Activated naive CD4-positive, alpha-beta T cell treated with anti-CD3 and anti-CD28 coated beads for 36 hours (primary cell): ENCODE measurements at regions not wholly inside any gene's neighbourhood (a gene's known extent, or its start where the extent isn't known, plus 50 kb on each side); places are given as distances from the start of the nearest gene placed in this dataset.
"Not testable (repeated sequence)": the region's sequence is repeated elsewhere in the genome, so short reads cannot be mapped to it uniquely, and the experiment has no call there.

Source experiments
- CTCF ChIA-PET: fragments of 350-600 bp; sonication (Branson Sonifier 250); formaldehyde crosslinking; loops from one replicate; lab custom pipeline; 2021; ENCODE audit warnings: antibody characterized with exemption; lab: Charles Lee
- DNase-seq: peaks from one replicate; pipeline ENCODE4 v3.0.0-alpha.2; 2020
- H3K27ac Mint-ChIP-seq: one replicate; pipeline ENCODE4 v1.8.0; 2021; ENCODE audit warnings: mild to moderate bottlenecking, mixed read lengths
- H3K27me3 Mint-ChIP-seq: one replicate; pipeline ENCODE4 v1.8.0; 2021; ENCODE audit warnings: low read depth, mixed read lengths
- H3K36me3 Mint-ChIP-seq: one replicate; pipeline ENCODE4 v1.8.0; 2021; ENCODE audit warnings: low read depth, mixed read lengths
- H3K4me1 Mint-ChIP-seq: one replicate; pipeline ENCODE4 v1.8.0; 2021; ENCODE audit warnings: low read depth, mixed read lengths
- H3K4me3 Mint-ChIP-seq: one replicate; pipeline ENCODE4 v1.8.0; 2021; ENCODE audit warnings: mild to moderate bottlenecking, moderate library complexity, mixed read lengths
- H3K9me3 Mint-ChIP-seq: one replicate; pipeline ENCODE4 v1.8.0; 2021; ENCODE audit warnings: mixed read lengths
- intact Hi-C: fragments of 100-400 bp; cut with micrococcal nuclease; formaldehyde crosslinking; loops from one replicate; pipeline ENCODE4 v1.15.1; 2023

GRCh38 chr9:27800159-27800558, 226.9 kb upstream of the C9orf72 start:
- Mint-ChIP-seq H3K27ac (no peak overlapping the region), H3K4me3 (no peak overlapping the region), H3K9me3 (no peaks in the 10 kb centered on the region), H3K4me1 (no peaks in the 10 kb centered on the region), H3K27me3 (peaks cover 10% of the 10 kb centered on the region), H3K36me3 (no peaks in the 10 kb centered on the region)
- intact Hi-C loops = no loop called here
- DNase-seq = no peak
- CTCF ChIA-PET = interaction anchor here (0.6 kb wide), 1 partner anchor 646 kb away, joined by 3 read pairs; no protein-coding TSS in a partner anchor

- no peaks in the 10 kb centered on the region for H3K9me3 Mint-ChIP-seq
- intact Hi-C loops = no loop called here
- H3K4me3 Mint-ChIP-seq = no peak overlapping the region
- H3K27me3 Mint-ChIP-seq = peaks cover 10% of the 10 kb centered on the region
- H3K4me1 Mint-ChIP-seq = no peaks in the 10 kb centered on the region
- CTCF ChIA-PET = interaction anchor here (0.6 kb wide), 2 partner anchors 645 to 1688 kb away, joined by 3 read pairs; no protein-coding TSS in a partner anchor
- no peak for DNase-seq
- no peaks in the 10 kb centered on the region for H3K36me3 Mint-ChIP-seq
- H3K27ac Mint-ChIP-seq = no peak overlapping the region
These were observed 227.6 kb upstream of the C9orf72 start for GRCh38 chr9:27800692-27801370.

GRCh38 chr9:27801545-27801944, 228.3 kb upstream of the C9orf72 start:
- H3K27me3 Mint-ChIP-seq = peaks cover 10% of the 10 kb centered on the region
- DNase-seq = no peak
- no peaks in the 10 kb centered on the region for H3K9me3 Mint-ChIP-seq
- H3K27ac Mint-ChIP-seq = no peak overlapping the region
- no peaks in the 10 kb centered on the region for H3K4me1 Mint-ChIP-seq
- no peaks in the 10 kb centered on the region for H3K36me3 Mint-ChIP-seq
- CTCF ChIA-PET = interaction anchor here (0.6 kb wide), 1 partner anchor 1687 kb away, joined by 3 read pairs; no protein-coding TSS in a partner anchor
- intact Hi-C loops = no loop called here
- H3K4me3 Mint-ChIP-seq = no peak overlapping the region

GRCh38 chr9:27802418-27802817, 229.1 kb upstream of the C9orf72 start:
- Mint-ChIP-seq H3K9me3 (no peaks in the 10 kb centered on the region), H3K27ac (no peak overlapping the region), H3K4me3 (no peak overlapping the region), H3K36me3 (no peaks in the 10 kb centered on the region), H3K27me3 (peaks cover 10% of the 10 kb centered on the region), H3K4me1 (no peaks in the 10 kb centered on the region)
- intact Hi-C loops = no loop called here
- no peak for DNase-seq
- CTCF ChIA-PET = no interaction called here

GRCh38 chr9:27808864-27809263, 235.6 kb upstream of the C9orf72 start:
- intact Hi-C loops = no loop called here
- no peaks in the 10 kb centered on the region for H3K36me3 Mint-ChIP-seq
- H3K9me3 Mint-ChIP-seq = no peaks in the 10 kb centered on the region
- CTCF ChIA-PET = no interaction called here
- no peak for DNase-seq
- no peak overlapping the region for H3K4me3 Mint-ChIP-seq
- H3K27ac Mint-ChIP-seq = no peak overlapping the region
- H3K27me3 Mint-ChIP-seq = no peaks in the 10 kb centered on the region
- H3K4me1 Mint-ChIP-seq = no peaks in the 10 kb centered on the region

- no peaks in the 10 kb centered on the region for H3K4me1 Mint-ChIP-seq
- H3K4me3 Mint-ChIP-seq = no peak overlapping the region
- no peak overlapping the region for H3K27ac Mint-ChIP-seq
- no peaks in the 10 kb centered on the region for H3K36me3 Mint-ChIP-seq
- no peaks in the 10 kb centered on the region for H3K27me3 Mint-ChIP-seq
- DNase-seq = no peak
- no peaks in the 10 kb centered on the region for H3K9me3 Mint-ChIP-seq
- CTCF ChIA-PET = no interaction called here
- intact Hi-C loops = no loop called here
These were observed 244.5 kb upstream of the C9orf72 start for GRCh38 chr9:27817747-27818146.

- Mint-ChIP-seq H3K27ac (no peak overlapping the region), H3K36me3 (no peaks in the 10 kb centered on the region)
These were observed 245.1 kb upstream of the C9orf72 start for GRCh38 chr9:27818348-27818747.

GRCh38 chr9:27828908-27829307, 255.6 kb upstream of the C9orf72 start:
- Mint-ChIP-seq H3K27ac (no peak overlapping the region), H3K27me3 (no peaks in the 10 kb centered on the region), H3K36me3 (no peaks in the 10 kb centered on the region), H3K9me3 (no peaks in the 10 kb centered on the region), H3K4me1 (no peaks in the 10 kb centered on the region), H3K4me3 (no peak overlapping the region)
- intact Hi-C loops = no loop called here
- CTCF ChIA-PET = interaction anchor here (0.6 kb wide), 1 partner anchor 1786 kb away, joined by 3 read pairs; no protein-coding TSS in a partner anchor
- no peak for DNase-seq

More at GRCh38 chr9:27818348-27818747, 245.1 kb upstream of the C9orf72 start:
- Mint-ChIP-seq H3K4me1 (no peaks in the 10 kb centered on the region), H3K4me3 (no peak overlapping the region), H3K27me3 (no peaks in the 10 kb centered on the region), H3K9me3 (no peaks in the 10 kb centered on the region)
- CTCF ChIA-PET = interaction anchor here (0.7 kb wide), 1 partner anchor 31 kb away, joined by 3 read pairs; no protein-coding TSS in a partner anchor
- intact Hi-C loops = no loop called here
- DNase-seq = no peak

- no peak overlapping the region for H3K4me3 Mint-ChIP-seq
- intact Hi-C loops = no loop called here
- H3K9me3 Mint-ChIP-seq = no peaks in the 10 kb centered on the region
- CTCF ChIA-PET = no interaction called here
- no peak overlapping the region for H3K27ac Mint-ChIP-seq
- H3K36me3 Mint-ChIP-seq = no peaks in the 10 kb centered on the region
- H3K27me3 Mint-ChIP-seq = no peaks in the 10 kb centered on the region
- no peak for DNase-seq
- no peaks in the 10 kb centered on the region for H3K4me1 Mint-ChIP-seq
These were observed 256.3 kb upstream of the C9orf72 start for GRCh38 chr9:27829621-27830020.

GRCh38 chr9:27832108-27832507, 258.8 kb upstream of the C9orf72 start:
- H3K4me3 Mint-ChIP-seq, H3K27me3 Mint-ChIP-seq, H3K4me1 Mint-ChIP-seq, intact Hi-C loops, H3K27ac Mint-ChIP-seq, H3K9me3 Mint-ChIP-seq, H3K36me3 Mint-ChIP-seq, CTCF ChIA-PET, DNase-seq: not testable (repeated sequence)

- CTCF ChIA-PET = no interaction called here
These were observed 262.0 kb upstream of the C9orf72 start for GRCh38 chr9:27835286-27835685.

GRCh38 chr9:27835746-27836145, 262.5 kb upstream of the C9orf72 start:
- Mint-ChIP-seq H3K4me3 (no peak overlapping the region), H3K36me3 (no peaks in the 10 kb centered on the region), H3K4me1 (no peaks in the 10 kb centered on the region), H3K9me3 (no peaks in the 10 kb centered on the region), H3K27ac (no peak overlapping the region), H3K27me3 (peaks cover 6% of the 10 kb centered on the region)
- DNase-seq = no peak
- CTCF ChIA-PET = no interaction called here
- intact Hi-C loops = no loop called here

More at GRCh38 chr9:27835286-27835685, 262.0 kb upstream of the C9orf72 start:
- peaks cover 6% of the 10 kb centered on the region for H3K27me3 Mint-ChIP-seq
- no peak overlapping the region for H3K27ac Mint-ChIP-seq
- no peak for DNase-seq
- H3K9me3 Mint-ChIP-seq = no peaks in the 10 kb centered on the region
- no peaks in the 10 kb centered on the region for H3K4me1 Mint-ChIP-seq
- H3K36me3 Mint-ChIP-seq = no peaks in the 10 kb centered on the region
- intact Hi-C loops = no loop called here
- H3K4me3 Mint-ChIP-seq = no peak overlapping the region
